Neuronal stem cell (in vitro differentiated cells): ENCODE measurements at regions not wholly inside any gene's neighbourhood (a gene's known extent, or its start where the extent isn't known, plus 50 kb on each side); places are given as distances from the start of the nearest gene placed in this dataset.

Experiments
- DNase-seq: peaks from one replicate; pipeline ENCODE4 v3.0.0-alpha.2; 2013; ENCODE audit warnings: low spot score
- H2AFZ ChIP-seq: one replicate; pipeline ENCODE4 v1.6.1; 2013; ENCODE audit warnings: mild to moderate bottlenecking, low read length, inconsistent platforms
- H2AK5ac ChIP-seq: 2 replicates; pipeline ENCODE4 v1.6.1; 2013; ENCODE audit warnings: low read depth, mild to moderate bottlenecking, inconsistent platforms, low read length, moderate library complexity, mixed read lengths
- H2BK120ac ChIP-seq: 2 replicates; pipeline ENCODE4 v1.6.1; 2013; ENCODE audit warnings: low read depth, mild to moderate bottlenecking, inconsistent platforms, low read length, moderate library complexity, mixed read lengths
- H2BK12ac ChIP-seq: one replicate; pipeline ENCODE4 v1.6.1; 2013; ENCODE audit warnings: low read length, inconsistent platforms
- H2BK15ac ChIP-seq: 2 replicates; pipeline ENCODE4 v1.6.1; 2013; ENCODE audit warnings: mild to moderate bottlenecking, low read length, inconsistent platforms, mixed read lengths
- H2BK5ac ChIP-seq: one replicate; pipeline ENCODE4 v1.6.1; 2013; ENCODE audit warnings: inconsistent platforms, mild to moderate bottlenecking, low read length, moderate library complexity
- H3K14ac ChIP-seq: one replicate; pipeline ENCODE4 v1.6.1; 2013; ENCODE audit warnings: low read length, inconsistent platforms
- H3K18ac ChIP-seq: 2 replicates; pipeline ENCODE4 v1.6.1; 2013; ENCODE audit warnings: low read length, inconsistent platforms
- H3K23ac ChIP-seq: 2 replicates; pipeline ENCODE4 v1.6.1; 2013; ENCODE audit warnings: low read depth, mild to moderate bottlenecking, mixed read lengths, low read length, inconsistent platforms; ENCODE audit not compliant: poor library complexity
- H3K27ac ChIP-seq: replicated peaks from 3 replicates; pipeline ENCODE4 v1.5.1; 2013; ENCODE audit warnings: low read length, inconsistent platforms
- H3K27me3 ChIP-seq, 3 experiments: 2 replicates each; pipeline ENCODE4 v1.6.1; 2013; ENCODE audit warnings: low read length in 3 of 3, mild to moderate bottlenecking in 2 of 3, inconsistent platforms in 1 of 3, low read depth in 1 of 3, mixed read lengths in 1 of 3, moderate library complexity in 1 of 3; ENCODE audit not compliant: control insufficient read depth in 3 of 3, insufficient read depth in 3 of 3
- H3K36me3 ChIP-seq, 2 donors: replicated peaks in 1 of 2; 2 replicates each; pipeline ENCODE4 v1.6.1; 2013; ENCODE audit warnings: low read length in 2 of 2; ENCODE audit not compliant: control insufficient read depth in 2 of 2, insufficient read depth in 2 of 2
- H3K4ac ChIP-seq: 2 replicates; pipeline ENCODE4 v1.6.1; 2013; ENCODE audit warnings: inconsistent platforms, mild to moderate bottlenecking, low read length, moderate library complexity
- H3K4me1 ChIP-seq, 2 donors: 1 replicate in 1 of 2; 2 replicates in 1 of 2; pipeline ENCODE4 v1.6.1; 2013; ENCODE audit warnings: low read length in 2 of 2, low read depth in 1 of 2; ENCODE audit not compliant: control insufficient read depth in 2 of 2, insufficient read depth in 1 of 2
- H3K4me2 ChIP-seq: one replicate; pipeline ENCODE4 v1.6.1; 2013; ENCODE audit warnings: mild to moderate bottlenecking, low read length, inconsistent platforms; ENCODE audit not compliant: insufficient read depth, poor library complexity, severe bottlenecking
- H3K4me3 ChIP-seq, 2 donors: 2 replicates each; pipeline ENCODE4 v1.5.1; 2013; ENCODE audit warnings: low read length in 2 of 2, mild to moderate bottlenecking in 2 of 2, inconsistent platforms in 1 of 2, moderate library complexity in 1 of 2
- H3K79me1 ChIP-seq: one replicate; pipeline ENCODE4 v1.6.1; 2013; ENCODE audit warnings: low read depth, mild to moderate bottlenecking, inconsistent platforms, low read length, moderate library complexity
- H3K9ac ChIP-seq: one replicate; pipeline ENCODE4 v1.6.1; 2013; ENCODE audit warnings: mild to moderate bottlenecking, low read depth, low read length, inconsistent platforms; ENCODE audit not compliant: poor library complexity
- H3K9me3 ChIP-seq, 2 donors: replicated peaks in 1 of 2; 2 replicates each; pipeline versions ENCODE3 to v1.6.1; 2013; ENCODE audit warnings: low read length in 2 of 2, mild to moderate bottlenecking in 2 of 2, inconsistent platforms in 1 of 2, low read depth in 1 of 2, mixed read lengths in 1 of 2, moderate library complexity in 1 of 2; ENCODE audit not compliant: control insufficient read depth in 2 of 2, insufficient read depth in 1 of 2
- H4K8ac ChIP-seq: one replicate; pipeline ENCODE4 v1.6.1; 2013; ENCODE audit warnings: low read depth, mild to moderate bottlenecking, inconsistent platforms, low read length, moderate library complexity
- H4K91ac ChIP-seq: one replicate; pipeline ENCODE4 v1.6.1; 2013; ENCODE audit warnings: low read length, low read depth, mild to moderate bottlenecking, inconsistent platforms; ENCODE audit not compliant: poor library complexity
- WGBS, 2 donors: extraction: QIAGEN DNeasy Blood & Tissue Kit; methylation state at CpG; one replicate each; pipeline ENCODE4 v1.1.7; 2013; ENCODE audit warnings: missing lambda C conversion rate in 2 of 2, mixed read lengths in 1 of 2; ENCODE audit not compliant: insufficient read length in 2 of 2, insufficient replicate concordance in 1 of 2; ENCODE audit errors: extremely low coverage in 2 of 2; 5-methylcytosine and 5-hydroxymethylcytosine counted together

DNA sequence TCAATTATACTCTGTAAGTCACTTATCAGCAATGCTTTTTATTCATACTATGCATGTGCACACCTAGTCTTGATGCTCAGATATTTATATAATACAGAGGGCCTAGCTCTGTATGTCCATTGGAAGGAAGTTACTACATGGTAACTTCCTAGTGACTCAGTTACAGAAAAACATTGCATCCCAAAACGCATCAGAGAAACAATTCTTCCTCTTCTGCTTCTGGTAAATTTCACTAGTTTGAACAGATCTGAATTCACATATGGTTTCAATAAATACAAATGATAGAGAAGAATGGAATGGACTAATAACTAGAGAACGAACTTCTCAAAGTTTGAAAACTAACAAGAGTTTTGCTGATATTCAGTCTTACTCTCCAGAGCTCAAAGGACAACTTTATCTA is 811.3 kb upstream of the ADGRL2 start:
- H2AK5ac ChIP-seq = no peak overlapping the region
- no peak overlapping the region for H3K9ac ChIP-seq
- H4K8ac ChIP-seq = no peak overlapping the region
- WGBS, 2 donors = no CpG with 5 or more reads among the region's 2 CpGs
- H2BK15ac ChIP-seq = no peak overlapping the region
- no peaks in the 10 kb centered on the region for H3K9me3 ChIP-seq
- H2AFZ ChIP-seq = no peak overlapping the region
- no peaks in the 10 kb centered on the region for H3K4me1 ChIP-seq
- no peak overlapping the region for H4K91ac ChIP-seq
- no peak overlapping the region for H2BK5ac ChIP-seq
- H3K23ac ChIP-seq = no peak overlapping the region
- no peak for DNase-seq
- no peaks in the 10 kb centered on the region for H3K79me1 ChIP-seq
- H2BK120ac ChIP-seq = no peak overlapping the region
- no peak overlapping the region for H3K14ac ChIP-seq
- H3K27ac ChIP-seq = no peak overlapping the region
- no peak overlapping the region for H3K4me2 ChIP-seq
- no peak overlapping the region for H3K4ac ChIP-seq
- H3K18ac ChIP-seq = no peak overlapping the region
- H3K27me3 ChIP-seq = no peaks in the 10 kb centered on the region
- H3K4me3 ChIP-seq = no peak overlapping the region
- no peaks in the 10 kb centered on the region for H3K36me3 ChIP-seq
- H2BK12ac ChIP-seq = no peak overlapping the region

DNA sequence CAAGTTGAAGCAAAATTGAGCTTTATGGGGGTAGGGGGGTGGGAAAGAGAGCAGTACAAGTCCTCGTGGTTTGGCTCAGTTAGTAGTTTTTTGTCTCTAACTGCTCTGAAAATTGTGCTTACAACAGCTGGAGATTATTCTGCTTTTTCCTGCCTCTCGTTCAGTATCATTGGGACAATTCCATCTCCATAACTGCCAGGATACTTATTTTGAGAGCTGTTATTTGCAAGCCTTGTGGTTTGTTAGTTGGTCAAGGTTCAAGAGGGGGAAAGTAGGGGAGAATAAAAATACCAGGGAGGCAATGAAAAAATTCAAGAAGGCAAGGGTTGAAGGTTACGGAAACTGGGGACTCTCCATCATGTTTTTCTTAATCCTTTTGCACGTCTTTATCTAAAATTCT is 811.8 kb upstream of the ADGRL2 start:
- H2AFZ ChIP-seq = no peak overlapping the region
- no peak overlapping the region for H2BK5ac ChIP-seq
- no peak overlapping the region for H3K23ac ChIP-seq
- no peak overlapping the region for H3K4me3 ChIP-seq
- H3K4me1 ChIP-seq = no peaks in the 10 kb centered on the region
- WGBS, 2 donors = no CpG with 5 or more reads among the region's 4 CpGs
- no peaks in the 10 kb centered on the region for H3K9me3 ChIP-seq
- H4K91ac ChIP-seq = no peak overlapping the region
- no peak overlapping the region for H3K4me2 ChIP-seq
- H3K79me1 ChIP-seq = no peaks in the 10 kb centered on the region
- no peak overlapping the region for H2BK12ac ChIP-seq
- H2BK15ac ChIP-seq = no peak overlapping the region
- no peaks in the 10 kb centered on the region for H3K27me3 ChIP-seq
- H2BK120ac ChIP-seq = no peak overlapping the region
- H4K8ac ChIP-seq = no peak overlapping the region
- no peak overlapping the region for H2AK5ac ChIP-seq
- no peak overlapping the region for H3K4ac ChIP-seq
- H3K18ac ChIP-seq = no peak overlapping the region
- H3K9ac ChIP-seq = no peak overlapping the region
- H3K27ac ChIP-seq = no peak overlapping the region
- no peak overlapping the region for H3K14ac ChIP-seq
- no peak for DNase-seq
- H3K36me3 ChIP-seq = no peaks in the 10 kb centered on the region

DNA sequence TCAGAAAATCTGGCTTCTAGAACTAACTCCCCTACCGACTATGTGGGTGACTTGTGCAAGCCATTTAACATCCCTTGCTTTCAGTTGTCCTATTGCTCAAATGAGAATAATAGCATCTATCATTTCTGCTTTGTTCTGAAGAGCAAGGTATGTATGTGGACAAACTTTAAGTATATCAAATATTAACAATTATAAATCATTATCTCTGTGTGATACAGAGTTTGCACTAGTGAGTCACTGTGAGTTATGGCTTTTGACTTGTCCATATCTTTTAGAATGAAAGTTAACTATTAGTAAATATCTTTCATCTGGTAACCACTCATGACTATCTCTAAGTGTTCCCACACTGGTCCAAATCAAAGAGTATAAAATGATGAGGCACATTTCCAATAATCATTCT is 812.9 kb upstream of the ADGRL2 start:
- Histone ChIP-seq H3K4me1 (no peaks in the 10 kb centered on the region), H3K14ac (no peak overlapping the region), H3K4ac (no peak overlapping the region), H3K79me1 (no peaks in the 10 kb centered on the region), H3K27me3 (no peaks in the 10 kb centered on the region), H3K9me3 (no peaks in the 10 kb centered on the region), H2BK120ac (no peak overlapping the region), H2AFZ (no peak overlapping the region), H3K23ac (no peak overlapping the region), H3K4me3 (no peak overlapping the region), H3K18ac (no peak overlapping the region), H3K4me2 (no peak overlapping the region), H4K8ac (no peak overlapping the region), H2BK5ac (no peak overlapping the region), H3K27ac (no peak overlapping the region), H2AK5ac (no peak overlapping the region), H3K36me3 (no peaks in the 10 kb centered on the region), H2BK15ac (no peak overlapping the region), H2BK12ac (no peak overlapping the region), H3K9ac (no peak overlapping the region), H4K91ac (no peak overlapping the region)
- no peak for DNase-seq
- no CpG with 5 or more reads among the region's 1 CpG for WGBS, 2 donors

DNA sequence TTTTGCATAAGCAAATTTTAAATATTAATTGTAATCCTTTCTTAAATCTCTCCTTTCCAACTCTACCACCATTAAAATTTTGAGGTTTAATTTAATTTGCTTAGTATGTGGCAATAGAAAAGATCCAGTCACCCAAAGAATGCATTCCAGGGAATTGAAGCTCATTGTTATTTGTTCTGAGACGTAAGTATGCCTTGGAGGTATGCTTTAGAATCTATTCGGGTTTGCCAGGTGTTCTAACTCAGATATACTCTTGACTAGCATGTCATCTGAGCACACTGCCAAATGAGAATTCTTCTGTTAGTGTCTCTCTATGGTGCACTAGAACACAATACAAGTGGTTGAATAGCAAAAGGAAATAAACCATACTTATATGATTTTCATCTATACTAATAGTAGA is 813.6 kb upstream of the ADGRL2 start:
- Histone ChIP-seq H3K4me1 (no peaks in the 10 kb centered on the region), H3K27me3 (no peaks in the 10 kb centered on the region), H2BK120ac (no peak overlapping the region), H3K9me3 (no peaks in the 10 kb centered on the region), H2BK15ac (no peak overlapping the region), H3K36me3 (no peaks in the 10 kb centered on the region), H2AK5ac (no peak overlapping the region), H3K79me1 (no peaks in the 10 kb centered on the region), H3K4me3 (no peak overlapping the region), H2AFZ (no peak overlapping the region), H3K4ac (no peak overlapping the region), H2BK5ac (no peak overlapping the region), H3K4me2 (no peak overlapping the region), H2BK12ac (no peak overlapping the region), H3K27ac (no peak overlapping the region), H3K23ac (no peak overlapping the region), H3K14ac (no peak overlapping the region), H3K18ac (no peak overlapping the region), H3K9ac (no peak overlapping the region), H4K91ac (no peak overlapping the region), H4K8ac (no peak overlapping the region)
- no CpG with 5 or more reads among the region's 2 CpGs for WGBS, 2 donors
- DNase-seq = no peak
